ENCODE measurements at regions not wholly inside any gene's neighbourhood (a gene's known extent, or its start where the extent isn't known, plus 50 kb on each side); places are given as distances from the start of the nearest gene placed in this dataset.

- Histone ChIP-seq H3K4me3 (no peak overlapping the region), H3K27ac (ENCODE audit: control insufficient read depth, insufficient read depth) (no peak overlapping the region), H2AFZ (ENCODE audit: control insufficient read depth, low read depth, low read length) (no peak overlapping the region), H3K27me3 (replicated peaks in 1 of 2; ENCODE audit: control insufficient read depth in 2 of 2, insufficient read depth in 2 of 2, low read length in 1 of 2) (no peaks in the 10 kb centered on the region), H3K9ac (ENCODE audit: control insufficient read depth, insufficient read depth, low read length) (no peak overlapping the region), H3K4me1 (ENCODE audit: control insufficient read depth, insufficient read depth, low read length) (no peaks in the 10 kb centered on the region), H3K79me2 (ENCODE audit: control insufficient read depth, insufficient read depth, low read length) (no peaks in the 10 kb centered on the region), H3K36me3 (ENCODE audit: control insufficient read depth in 2 of 2, insufficient read depth in 2 of 2, low read length in 1 of 2) (no peaks in the 10 kb centered on the region), H3K9me3 (replicated peaks; ENCODE audit: control insufficient read depth, insufficient read depth, low read length) (no peaks in the 10 kb centered on the region), H3K4me2 (ENCODE audit: control insufficient read depth, insufficient read depth) (no peak overlapping the region), H4K20me1 (ENCODE audit: control insufficient read depth, insufficient read depth) (no peaks in the 10 kb centered on the region)
- FAIRE-seq, result no peak
- intact Hi-C loops (cut with micrococcal nuclease; ENCODE audit: unreplicated experiment), result no loop called here
- 0% methylated on average over 1 of the region's 1 CpG for WGBS (ENCODE audit: insufficient coverage, insufficient replicate concordance, low lambda C conversion rate, missing lambda C conversion rate)
- DNase-seq (ENCODE audit: low read depth, low spot score), result no peak
- in situ Hi-C loops (cut with MboI), result no loop called here
- no TSS peak for BruUV-seq (replicated peaks)
- ChIA-PET POLR2A (no interaction called here), CTCF (no interaction called here), RAD21 (ENCODE audit: unreplicated experiment) (no interaction called here), SMC1A (ENCODE audit: uncharacterized antibody, unreplicated experiment) (no interaction called here)
- TF ChIP-seq E2F4 (IDR thresholded peaks at IDR 0.05; ENCODE audit: low read depth, low read length), result no peak
- TF ChIP-seq NR2F1 (conservative IDR thresholded peaks at IDR 0.05), result no peak
- no peak for TF ChIP-seq EGR1 (IDR thresholded peaks at IDR 0.05; ENCODE audit: borderline replicate concordance in 1 of 2, low read depth in 2 of 2, low read length in 2 of 2)
- TF ChIP-seq CHD2 (IDR thresholded peaks at IDR 0.05; ENCODE audit: borderline replicate concordance, low read depth, low read length), result no peak
- no peak for TF ChIP-seq BACH1 (IDR thresholded peaks at IDR 0.05; ENCODE audit: borderline replicate concordance)
- TF ChIP-seq IRF5 (IDR thresholded peaks at IDR 0.05; ENCODE audit: borderline replicate concordance), result no peak
- TF ChIP-seq, protein P1, sequence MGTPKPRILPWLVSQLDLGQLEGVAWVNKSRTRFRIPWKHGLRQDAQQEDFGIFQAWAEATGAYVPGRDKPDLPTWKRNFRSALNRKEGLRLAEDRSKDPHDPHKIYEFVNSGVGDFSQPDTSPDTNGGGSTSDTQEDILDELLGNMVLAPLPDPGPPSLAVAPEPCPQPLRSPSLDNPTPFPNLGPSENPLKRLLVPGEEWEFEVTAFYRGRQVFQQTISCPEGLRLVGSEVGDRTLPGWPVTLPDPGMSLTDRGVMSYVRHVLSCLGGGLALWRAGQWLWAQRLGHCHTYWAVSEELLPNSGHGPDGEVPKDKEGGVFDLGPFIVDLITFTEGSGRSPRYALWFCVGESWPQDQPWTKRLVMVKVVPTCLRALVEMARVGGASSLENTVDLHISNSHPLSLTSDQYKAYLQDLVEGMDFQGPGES (IDR thresholded peaks at IDR 0.05), result no peak
- TF ChIP-seq PAX8 (IDR thresholded peaks at IDR 0.05), result no peak
- no peak for TF ChIP-seq ELK1 (IDR thresholded peaks at IDR 0.05; ENCODE audit: low read depth, low read length)
- no peak for ATAC-seq
These were observed 680.3 kb upstream of the SEMA6D start for GRCh38 chr15:47037003-47037402.

Measured in GM12878 (cell line).